Fibroblast of the aortic adventitia (primary cell): ENCODE measurements at regions not wholly inside any gene's neighbourhood (a gene's known extent, or its start where the extent isn't known, plus 50 kb on each side); places are given as distances from the start of the nearest gene placed in this dataset.

Experiments
- DNase-seq: peaks from one replicate; pipeline ENCODE4 v3.0.0-alpha.2; 2010; ENCODE audit warnings: low read depth
- H3K4me3 ChIP-seq: 2 replicates; pipeline ENCODE4 v1.5.1; 2011; ENCODE audit warnings: low read depth, mild to moderate bottlenecking, control low read depth, low read length, moderate library complexity
- TF ChIP-seq, protein P1 (sequence below): IDR thresholded peaks from 2 replicates; pipeline ENCODE4 v1.5.1; 2011; ENCODE audit warnings: mild to moderate bottlenecking, low read length, control low read depth, inconsistent platforms; ENCODE audit not compliant: insufficient read depth

DNA sequence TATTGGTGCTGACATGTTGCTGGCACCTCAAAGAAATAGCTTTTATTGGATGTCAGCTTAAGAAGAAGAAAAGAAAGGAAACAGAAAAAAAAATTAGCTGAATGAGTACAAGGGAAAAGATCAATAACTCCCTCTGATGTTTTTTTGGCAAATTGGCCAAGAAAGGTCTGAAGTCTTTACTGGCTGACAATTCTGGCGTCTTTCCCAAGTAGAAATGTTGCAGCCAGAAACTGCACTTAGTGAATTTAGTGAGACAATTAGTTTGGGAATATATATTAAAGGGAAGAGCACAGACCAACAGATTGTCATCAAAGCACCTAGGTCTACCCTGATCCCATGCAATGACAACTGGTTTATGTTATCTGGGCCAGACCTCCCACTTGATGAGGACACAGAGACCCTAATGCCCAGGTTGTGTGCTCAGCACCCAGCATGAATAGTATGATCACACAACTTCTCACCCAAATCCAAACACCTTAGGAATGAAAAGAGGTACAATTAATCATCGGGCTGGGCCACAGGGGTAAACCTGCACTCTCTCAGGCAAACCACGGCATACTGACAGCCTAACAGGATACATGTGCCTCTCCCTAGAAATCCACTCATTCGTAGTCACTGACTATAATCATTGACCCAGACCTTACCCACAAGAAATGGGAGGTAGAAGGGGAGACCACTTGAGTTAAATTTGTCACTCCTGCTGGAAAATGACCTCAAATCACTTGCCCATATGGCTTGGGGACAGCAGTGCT, 612.3 kb upstream of the ARID1B start:
- no peak overlapping the region for H3K4me3 ChIP-seq
- no peak for DNase-seq
- TF ChIP-seq, protein P1, sequence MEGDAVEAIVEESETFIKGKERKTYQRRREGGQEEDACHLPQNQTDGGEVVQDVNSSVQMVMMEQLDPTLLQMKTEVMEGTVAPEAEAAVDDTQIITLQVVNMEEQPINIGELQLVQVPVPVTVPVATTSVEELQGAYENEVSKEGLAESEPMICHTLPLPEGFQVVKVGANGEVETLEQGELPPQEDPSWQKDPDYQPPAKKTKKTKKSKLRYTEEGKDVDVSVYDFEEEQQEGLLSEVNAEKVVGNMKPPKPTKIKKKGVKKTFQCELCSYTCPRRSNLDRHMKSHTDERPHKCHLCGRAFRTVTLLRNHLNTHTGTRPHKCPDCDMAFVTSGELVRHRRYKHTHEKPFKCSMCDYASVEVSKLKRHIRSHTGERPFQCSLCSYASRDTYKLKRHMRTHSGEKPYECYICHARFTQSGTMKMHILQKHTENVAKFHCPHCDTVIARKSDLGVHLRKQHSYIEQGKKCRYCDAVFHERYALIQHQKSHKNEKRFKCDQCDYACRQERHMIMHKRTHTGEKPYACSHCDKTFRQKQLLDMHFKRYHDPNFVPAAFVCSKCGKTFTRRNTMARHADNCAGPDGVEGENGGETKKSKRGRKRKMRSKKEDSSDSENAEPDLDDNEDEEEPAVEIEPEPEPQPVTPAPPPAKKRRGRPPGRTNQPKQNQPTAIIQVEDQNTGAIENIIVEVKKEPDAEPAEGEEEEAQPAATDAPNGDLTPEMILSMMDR, result no peak

DNA sequence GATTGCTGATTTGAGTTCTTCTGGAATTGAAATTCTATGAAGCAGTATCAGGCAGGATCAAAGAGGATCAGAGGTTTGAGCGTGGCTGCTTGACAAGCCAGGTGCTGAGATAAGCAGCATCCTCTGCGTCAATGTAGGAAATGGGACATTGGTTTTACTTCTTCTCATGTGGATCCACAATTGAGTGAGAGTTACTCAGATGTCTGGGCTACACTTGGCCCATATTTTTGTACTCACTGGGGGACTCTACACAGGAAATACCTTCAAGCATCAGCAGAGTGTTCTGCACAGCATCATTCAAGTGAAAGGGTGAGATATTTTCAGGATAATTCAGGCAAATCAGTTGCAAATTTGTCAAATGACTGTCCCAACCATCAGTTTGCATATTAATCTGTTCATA, 613.9 kb upstream of the ARID1B start:
- DNase-seq, result no peak
- TF ChIP-seq, protein P1, result no peak

DNA sequence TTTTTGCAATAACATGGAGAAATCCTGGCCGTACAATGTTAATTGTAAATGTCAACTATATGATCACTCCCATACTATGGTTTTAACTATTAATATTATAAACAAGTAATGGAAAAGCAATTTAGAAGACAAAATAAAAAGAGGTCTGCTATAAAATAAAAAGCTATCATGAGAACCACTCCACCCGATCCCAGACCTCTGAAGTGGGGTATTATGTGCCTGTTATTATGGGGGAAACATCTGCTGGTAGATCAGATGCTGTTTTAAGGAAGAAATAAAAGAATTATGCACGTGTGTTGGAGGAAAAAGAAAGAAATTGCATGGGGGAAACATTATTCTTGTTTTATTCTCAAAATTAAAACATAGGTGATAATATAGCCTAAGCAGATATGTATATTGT, 615.7 kb upstream of the ARID1B start:
- TF ChIP-seq, protein P1, result no peak
- no peak for DNase-seq
- no peak overlapping the region for H3K4me3 ChIP-seq

More for the DNA sequence above, 613.9 kb upstream of the ARID1B start:
- no peak overlapping the region for H3K4me3 ChIP-seq

DNA sequence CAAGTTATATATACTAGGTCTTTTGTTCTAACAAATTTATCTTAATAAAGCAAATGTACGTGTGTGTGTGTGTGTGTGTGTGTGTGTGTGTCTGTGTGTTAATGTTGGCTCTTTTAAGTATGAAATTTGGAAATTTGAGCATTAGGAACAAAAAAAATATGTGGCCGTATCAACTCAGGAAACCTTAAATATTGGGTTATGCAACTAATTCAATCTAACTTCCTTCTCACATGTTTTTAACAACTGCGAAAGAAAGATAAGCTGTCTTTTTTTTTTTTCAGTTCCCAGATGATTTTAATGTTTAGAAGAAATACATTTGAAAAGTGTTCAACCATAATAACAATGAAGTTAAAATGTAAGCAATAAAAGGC, 616.4 kb upstream of the ARID1B start:
- TF ChIP-seq, protein P1, result no peak
- no peak for DNase-seq
- no peak overlapping the region for H3K4me3 ChIP-seq

DNA sequence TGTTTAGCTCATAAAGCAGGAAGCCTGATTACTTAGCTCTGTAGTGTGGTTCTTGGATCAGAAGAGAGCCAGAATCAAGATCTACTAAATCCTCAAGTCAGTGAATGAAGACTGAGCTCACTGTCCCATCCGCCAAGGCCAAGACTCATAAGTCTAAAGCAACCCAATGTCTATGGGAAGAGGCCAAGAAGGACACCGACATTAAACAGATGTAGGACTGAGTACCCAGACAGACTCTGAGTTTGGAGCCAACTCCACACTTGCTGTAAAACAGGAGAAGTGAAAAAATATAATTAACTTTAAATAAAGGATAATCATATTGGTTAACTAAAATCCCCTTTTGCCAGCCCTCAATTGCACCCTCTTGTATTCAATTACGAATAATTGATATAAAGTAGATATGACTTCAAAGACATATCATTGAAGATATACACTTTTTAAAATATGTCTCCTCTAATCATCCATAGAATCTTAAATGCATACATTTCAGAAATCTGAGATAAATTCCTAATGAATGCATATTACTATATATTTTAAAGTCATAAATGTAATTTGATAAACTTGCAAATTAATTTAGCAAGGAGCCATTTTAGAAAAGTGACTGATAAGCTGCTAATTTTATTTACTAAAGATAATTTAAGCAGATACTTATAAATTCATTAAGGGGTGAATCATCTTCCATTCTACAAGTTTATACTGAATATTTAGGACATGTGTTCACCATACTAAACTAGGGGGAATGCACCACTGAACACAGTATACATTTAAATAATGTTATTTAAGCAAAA, 617.0 kb upstream of the ARID1B start:
- no peak overlapping the region for H3K4me3 ChIP-seq
- TF ChIP-seq, protein P1, result no peak
- no peak for DNase-seq

DNA sequence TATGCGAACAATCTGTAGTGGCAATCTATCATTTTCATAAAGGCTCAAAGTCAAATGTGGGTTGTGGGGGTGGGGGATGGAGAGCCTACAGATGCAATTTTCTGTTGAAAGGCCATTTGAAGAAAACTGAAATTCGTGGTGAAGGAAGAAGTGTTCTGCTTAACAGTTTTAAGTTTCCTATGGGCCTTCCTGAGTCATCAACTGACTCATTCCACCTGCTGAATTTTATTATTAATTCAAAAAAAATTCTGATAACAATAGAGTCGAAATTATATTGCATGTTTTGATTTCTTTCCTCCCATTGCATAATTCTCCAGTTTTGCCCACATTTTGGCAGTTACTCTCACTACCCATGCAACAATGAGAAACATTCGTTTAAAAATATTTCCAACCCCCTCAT, 622.3 kb upstream of the ARID1B start:
- TF ChIP-seq, protein P1, result no peak
- H3K4me3 ChIP-seq, result no peak overlapping the region
- DNase-seq, result peak; percentile 83
